ENCODE measurements at regions not wholly inside any gene's neighbourhood (a gene's known extent, or its start where the extent isn't known, plus 50 kb on each side); places are given as distances from the start of the nearest gene placed in this dataset.

DNA sequence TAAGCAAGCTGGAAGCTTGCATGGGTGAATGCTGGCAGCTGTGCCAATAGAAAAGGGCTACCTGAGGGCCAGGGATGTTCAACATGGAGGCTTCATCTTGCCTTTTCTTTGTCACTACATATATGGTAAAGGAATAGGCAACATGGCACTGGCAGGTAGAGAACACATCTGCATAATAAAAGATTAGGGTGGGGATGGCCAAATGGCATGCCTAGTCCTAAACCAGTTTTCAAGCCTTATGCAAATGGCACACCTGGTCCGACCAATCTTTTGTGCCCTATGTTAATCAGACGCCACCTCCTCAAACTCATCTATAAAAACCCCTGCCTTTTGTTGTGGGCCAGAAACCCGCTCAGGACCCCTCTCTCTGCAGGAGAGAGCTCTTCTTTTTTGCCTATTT, 216.8 kb upstream of the PROK2 start:
- H3K27me3 ChIP-seq (ENCODE audit: insufficient read depth) = peaks cover 12% of the 10 kb centered on the region; the same call in 1 of the 2 replicates
- no peak for TF ChIP-seq NFIC (IDR thresholded peaks at IDR 0.05; ENCODE audit: borderline replicate concordance)
- TF ChIP-seq, protein P1, sequence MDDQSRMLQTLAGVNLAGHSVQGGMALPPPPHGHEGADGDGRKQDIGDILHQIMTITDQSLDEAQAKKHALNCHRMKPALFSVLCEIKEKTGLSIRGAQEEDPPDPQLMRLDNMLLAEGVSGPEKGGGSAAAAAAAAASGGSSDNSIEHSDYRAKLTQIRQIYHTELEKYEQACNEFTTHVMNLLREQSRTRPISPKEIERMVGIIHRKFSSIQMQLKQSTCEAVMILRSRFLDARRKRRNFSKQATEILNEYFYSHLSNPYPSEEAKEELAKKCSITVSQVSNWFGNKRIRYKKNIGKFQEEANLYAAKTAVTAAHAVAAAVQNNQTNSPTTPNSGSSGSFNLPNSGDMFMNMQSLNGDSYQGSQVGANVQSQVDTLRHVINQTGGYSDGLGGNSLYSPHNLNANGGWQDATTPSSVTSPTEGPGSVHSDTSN (IDR thresholded peaks at IDR 0.05) = no peak
- no peak for TF ChIP-seq EP300 (IDR thresholded peaks at IDR 0.05; ENCODE audit: borderline replicate concordance in 1 of 2, low read depth in 1 of 2, low read length in 1 of 2)
- TF ChIP-seq TCF12 (IDR thresholded peaks at IDR 0.05) = no peak
- TF ChIP-seq, protein P2, sequence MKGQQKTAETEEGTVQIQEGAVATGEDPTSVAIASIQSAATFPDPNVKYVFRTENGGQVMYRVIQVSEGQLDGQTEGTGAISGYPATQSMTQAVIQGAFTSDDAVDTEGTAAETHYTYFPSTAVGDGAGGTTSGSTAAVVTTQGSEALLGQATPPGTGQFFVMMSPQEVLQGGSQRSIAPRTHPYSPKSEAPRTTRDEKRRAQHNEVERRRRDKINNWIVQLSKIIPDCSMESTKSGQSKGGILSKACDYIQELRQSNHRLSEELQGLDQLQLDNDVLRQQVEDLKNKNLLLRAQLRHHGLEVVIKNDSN (IDR thresholded peaks at IDR 0.05; ENCODE audit: borderline replicate concordance, low read depth) = no peak
- no peaks in the 10 kb centered on the region for H3K4me1 ChIP-seq (ENCODE audit: control insufficient read depth in 1 of 2, insufficient read depth in 2 of 2, low read depth in 1 of 2, low read length in 1 of 2)
- DNase-seq = no peak
- CTCF ChIA-PET = interaction anchor here (1.3 to 1.8 kb wide), 3 partner anchors 15 to 24 kb away, joined by 3 to 6 read pairs (median 5); no protein-coding TSS in a partner anchor
- no peak overlapping the region for H3K4me2 ChIP-seq
- no peak overlapping the region for H3K27ac ChIP-seq (ENCODE audit: low read depth in 2 of 2, low read length in 1 of 2)
- H3K9me3 ChIP-seq = no peaks in the 10 kb centered on the region
- no peak overlapping the region for H3K9ac ChIP-seq
- H2AFZ ChIP-seq (ENCODE audit: low read depth) = no peak overlapping the region
- no peaks in the 10 kb centered on the region for H3K79me2 ChIP-seq (ENCODE audit: insufficient read depth)
- 37% methylated on average over 3 of the region's 3 CpGs for WGBS (ENCODE audit: low lambda C conversion rate)
- H3F3A ChIP-seq (replicated peaks; ENCODE audit: insufficient read depth) = no peaks in the 10 kb centered on the region
- H4K20me1 ChIP-seq (ENCODE audit: insufficient read depth) = no peaks in the 10 kb centered on the region
- no peaks in the 10 kb centered on the region for H3K9me2 ChIP-seq
- POLR2A ChIA-PET = no interaction called here
- H3K4me3 ChIP-seq (ENCODE audit: low read depth in 2 of 2, low read length in 1 of 2) = no peak overlapping the region
- H3K36me3 ChIP-seq (replicated peaks in 1 of 2; ENCODE audit: control insufficient read depth in 1 of 2, insufficient read depth in 2 of 2, low read length in 1 of 2) = no peaks in the 10 kb centered on the region

DNA sequence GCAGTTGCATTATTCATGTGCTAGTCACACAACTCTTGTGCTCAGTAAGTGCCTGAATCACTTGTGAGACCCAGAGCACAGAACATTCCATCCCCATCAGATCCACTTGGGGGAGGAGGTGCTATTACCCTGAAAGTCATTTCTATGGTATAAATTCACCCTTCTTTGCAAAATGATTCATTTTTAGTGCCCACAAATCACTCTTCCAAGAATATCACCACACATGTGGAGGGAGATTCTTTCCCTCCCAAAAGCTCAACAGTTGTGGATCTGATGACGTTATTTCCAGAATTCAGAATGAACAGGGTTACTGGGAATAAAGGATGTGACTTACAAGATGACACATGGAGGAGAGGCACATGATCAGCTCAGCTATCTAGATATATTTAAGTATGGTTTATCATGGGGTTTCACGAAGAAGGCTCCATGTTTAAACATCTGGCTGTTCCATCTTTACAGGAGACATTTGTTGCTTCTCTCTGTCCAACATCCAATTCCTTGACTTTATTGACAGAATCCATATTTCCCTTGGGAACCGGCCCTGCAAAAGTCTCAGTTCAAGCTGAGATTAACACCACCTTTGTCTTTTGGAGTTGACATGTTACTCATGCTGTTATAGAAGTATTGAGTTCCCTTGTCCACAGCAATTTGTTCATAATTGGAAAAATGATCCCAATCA, 214.2 kb upstream of the PROK2 start:
- H3K27me3 ChIP-seq (ENCODE audit: insufficient read depth) = peaks cover 9% of the 10 kb centered on the region; the same call in 1 of the 2 replicates
- no peaks in the 10 kb centered on the region for H3K36me3 ChIP-seq (replicated peaks in 1 of 2; ENCODE audit: control insufficient read depth in 1 of 2, insufficient read depth in 2 of 2, low read length in 1 of 2)
- H3K79me2 ChIP-seq (ENCODE audit: insufficient read depth) = no peaks in the 10 kb centered on the region
- WGBS (ENCODE audit: low lambda C conversion rate) = 33% methylated on average over 3 of the region's 3 CpGs
- H4K20me1 ChIP-seq (ENCODE audit: insufficient read depth) = no peaks in the 10 kb centered on the region
- no peaks in the 10 kb centered on the region for H3K9me2 ChIP-seq
- no peak for DNase-seq
- no peak overlapping the region for H3K27ac ChIP-seq (ENCODE audit: low read depth in 2 of 2, low read length in 1 of 2)
- POLR2A ChIA-PET = no interaction called here
- H3K4me3 ChIP-seq (ENCODE audit: low read depth in 2 of 2, low read length in 1 of 2) = no peak overlapping the region
- no peak overlapping the region for H2AFZ ChIP-seq (ENCODE audit: low read depth)
- H3K9ac ChIP-seq = no peak overlapping the region
- no peak overlapping the region for H3K4me2 ChIP-seq
- TF ChIP-seq RCOR1 (IDR thresholded peaks at IDR 0.05; ENCODE audit: low read length) = no peak
- no peak for TF ChIP-seq RFX5 (IDR thresholded peaks at IDR 0.05; ENCODE audit: low read length)
- TF ChIP-seq EZH2phosphoT487 (IDR thresholded peaks at IDR 0.05; ENCODE audit: borderline replicate concordance, low read depth) = no peak
- TF ChIP-seq FOXJ3 (CRISPR knock-in tag; IDR thresholded peaks at IDR 0.05) = no peak
- TF ChIP-seq, protein P3, sequence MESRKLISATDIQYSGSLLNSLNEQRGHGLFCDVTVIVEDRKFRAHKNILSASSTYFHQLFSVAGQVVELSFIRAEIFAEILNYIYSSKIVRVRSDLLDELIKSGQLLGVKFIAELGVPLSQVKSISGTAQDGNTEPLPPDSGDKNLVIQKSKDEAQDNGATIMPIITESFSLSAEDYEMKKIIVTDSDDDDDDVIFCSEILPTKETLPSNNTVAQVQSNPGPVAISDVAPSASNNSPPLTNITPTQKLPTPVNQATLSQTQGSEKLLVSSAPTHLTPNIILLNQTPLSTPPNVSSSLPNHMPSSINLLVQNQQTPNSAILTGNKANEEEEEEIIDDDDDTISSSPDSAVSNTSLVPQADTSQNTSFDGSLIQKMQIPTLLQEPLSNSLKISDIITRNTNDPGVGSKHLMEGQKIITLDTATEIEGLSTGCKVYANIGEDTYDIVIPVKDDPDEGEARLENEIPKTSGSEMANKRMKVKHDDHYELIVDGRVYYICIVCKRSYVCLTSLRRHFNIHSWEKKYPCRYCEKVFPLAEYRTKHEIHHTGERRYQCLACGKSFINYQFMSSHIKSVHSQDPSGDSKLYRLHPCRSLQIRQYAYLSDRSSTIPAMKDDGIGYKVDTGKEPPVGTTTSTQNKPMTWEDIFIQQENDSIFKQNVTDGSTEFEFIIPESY (IDR thresholded peaks at IDR 0.05; ENCODE audit: borderline replicate concordance, low read depth) = no peak
- TF ChIP-seq, protein P4, sequence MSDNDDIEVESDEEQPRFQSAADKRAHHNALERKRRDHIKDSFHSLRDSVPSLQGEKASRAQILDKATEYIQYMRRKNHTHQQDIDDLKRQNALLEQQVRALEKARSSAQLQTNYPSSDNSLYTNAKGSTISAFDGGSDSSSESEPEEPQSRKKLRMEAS (IDR thresholded peaks at IDR 0.05; ENCODE audit: low read depth) = no peak
- TF ChIP-seq, protein P5, sequence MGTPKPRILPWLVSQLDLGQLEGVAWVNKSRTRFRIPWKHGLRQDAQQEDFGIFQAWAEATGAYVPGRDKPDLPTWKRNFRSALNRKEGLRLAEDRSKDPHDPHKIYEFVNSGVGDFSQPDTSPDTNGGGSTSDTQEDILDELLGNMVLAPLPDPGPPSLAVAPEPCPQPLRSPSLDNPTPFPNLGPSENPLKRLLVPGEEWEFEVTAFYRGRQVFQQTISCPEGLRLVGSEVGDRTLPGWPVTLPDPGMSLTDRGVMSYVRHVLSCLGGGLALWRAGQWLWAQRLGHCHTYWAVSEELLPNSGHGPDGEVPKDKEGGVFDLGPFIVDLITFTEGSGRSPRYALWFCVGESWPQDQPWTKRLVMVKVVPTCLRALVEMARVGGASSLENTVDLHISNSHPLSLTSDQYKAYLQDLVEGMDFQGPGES (IDR thresholded peaks at IDR 0.05; ENCODE audit: low read depth, low read length) = no peak
- TF ChIP-seq POLR2AphosphoS5 (IDR thresholded peaks at IDR 0.05; ENCODE audit: low read depth, low read length) = no peak
- TF ChIP-seq FOSL2 (IDR thresholded peaks at IDR 0.05; ENCODE audit: borderline replicate concordance, low read depth) = no peak
- TF ChIP-seq SIN3A (IDR thresholded peaks at IDR 0.05; ENCODE audit: borderline replicate concordance, low read depth, low read length) = no peak
- TF ChIP-seq RXRA (IDR thresholded peaks at IDR 0.05; ENCODE audit: borderline replicate concordance, low read depth) = no peak
- TF ChIP-seq, protein P2 (IDR thresholded peaks at IDR 0.05; ENCODE audit: borderline replicate concordance, low read depth) = no peak
- no peaks in the 10 kb centered on the region for H3F3A ChIP-seq (replicated peaks; ENCODE audit: insufficient read depth)
- CTCF ChIA-PET = no interaction called here
- no peaks in the 10 kb centered on the region for H3K9me3 ChIP-seq
- H3K4me1 ChIP-seq (ENCODE audit: control insufficient read depth in 1 of 2, insufficient read depth in 2 of 2, low read depth in 1 of 2, low read length in 1 of 2) = no peaks in the 10 kb centered on the region
